KMS-11 (cell line): ENCODE measurements at regions not wholly inside any gene's neighbourhood (a gene's known extent, or its start where the extent isn't known, plus 50 kb on each side); places are given as distances from the start of the nearest gene placed in this dataset.
"Not testable (repeated sequence)": the region's sequence is repeated elsewhere in the genome, so short reads cannot be mapped to it uniquely, and the experiment has no call there.

ENCODE experiments used
- H2AFZ ChIP-seq: fragments of 200-600 bp; sonication (generic); 2 replicates; pipeline ENCODE4 v1.6.1; 2016; ENCODE audit warnings: antibody characterized with exemption, mixed run types, low read depth
- H3K27ac ChIP-seq: fragments of 200-600 bp; sonication (generic); 2 replicates; pipeline ENCODE4 v1.6.1; 2016; ENCODE audit warnings: mild to moderate bottlenecking, mixed run types
- H3K27me3 ChIP-seq: fragments of 200-600 bp; sonication (generic); 2 replicates; pipeline ENCODE4 v1.6.1; 2017; ENCODE audit warnings: mild to moderate bottlenecking, low read depth, mixed run types, moderate library complexity; ENCODE audit not compliant: insufficient read depth
- H3K36me3 ChIP-seq: fragments of 200-600 bp; sonication (generic); 2 replicates; pipeline ENCODE4 v1.6.1; 2017; ENCODE audit warnings: mild to moderate bottlenecking, mixed run types; ENCODE audit not compliant: insufficient read depth
- H3K4me1 ChIP-seq: fragments of 200-600 bp; sonication (generic); 2 replicates; pipeline ENCODE4 v1.6.1; 2016; ENCODE audit warnings: mild to moderate bottlenecking, low read depth, mixed run types; ENCODE audit not compliant: poor library complexity, severe bottlenecking
- H3K4me2 ChIP-seq: fragments of 200-600 bp; sonication (generic); 2 replicates; pipeline ENCODE4 v1.7.0; 2016; ENCODE audit warnings: mild to moderate bottlenecking, mixed run types
- H3K4me3 ChIP-seq: fragments of 200-600 bp; sonication (generic); IDR thresholded peaks from 2 replicates; pipeline ENCODE4 v1.6.1; 2017; ENCODE audit warnings: low read depth, low read length, mixed read lengths; ENCODE audit not compliant: insufficient read depth
- H3K79me2 ChIP-seq: fragments of 200-600 bp; sonication (generic); 2 replicates; pipeline ENCODE4 v1.6.1; 2016; ENCODE audit warnings: low read depth, mixed run types; ENCODE audit not compliant: insufficient read depth
- H3K9ac ChIP-seq: fragments of 200-600 bp; sonication (generic); 2 replicates; pipeline ENCODE4 v1.6.1; 2016; ENCODE audit warnings: mild to moderate bottlenecking, mixed run types
- H4K20me1 ChIP-seq: fragments of 200-600 bp; sonication (generic); 2 replicates; pipeline ENCODE4 v1.6.1; 2016; ENCODE audit warnings: mild to moderate bottlenecking, mixed run types; ENCODE audit not compliant: insufficient read depth
- CTCF ChIP-seq: fragments of 200-600 bp; sonication (generic); conservative IDR thresholded peaks from 2 replicates; pipeline ENCODE4 v1.6.1; 2017; ENCODE audit warnings: low read depth, mild to moderate bottlenecking, antibody characterized with exemption, low read length, moderate library complexity, mixed read lengths

- H3K27ac ChIP-seq, result no peak overlapping the region
- no peaks in the 10 kb centered on the region for H3K79me2 ChIP-seq
- H3K4me3 ChIP-seq, result no peak overlapping the region
- H4K20me1 ChIP-seq, result no peaks in the 10 kb centered on the region
- H3K4me2 ChIP-seq, result no peak overlapping the region
- no peaks in the 10 kb centered on the region for H3K4me1 ChIP-seq
- H3K9ac ChIP-seq, result no peak overlapping the region
- H3K27me3 ChIP-seq, result no peaks in the 10 kb centered on the region
- no peak overlapping the region for H2AFZ ChIP-seq
- TF ChIP-seq CTCF, result no peak
- H3K36me3 ChIP-seq, result no peaks in the 10 kb centered on the region
Observed at GRCh38 chr2:193446967-193447366, 1252.2 kb upstream of the TMEFF2 start.

GRCh38 chr2:193442293-193442692, 1247.6 kb upstream of the TMEFF2 start:
- H3K79me2 ChIP-seq, result no peaks in the 10 kb centered on the region
- H3K36me3 ChIP-seq, result no peaks in the 10 kb centered on the region

GRCh38 chr2:193428336-193428818, 1233.6 kb upstream of the TMEFF2 start:
- Histone ChIP-seq H3K4me1 (no peaks in the 10 kb centered on the region), H3K4me3 (no peak overlapping the region), H4K20me1 (no peaks in the 10 kb centered on the region), H3K4me2 (no peak overlapping the region), H3K36me3 (no peaks in the 10 kb centered on the region), H3K79me2 (no peaks in the 10 kb centered on the region), H3K27me3 (no peaks in the 10 kb centered on the region), H3K27ac (no peak overlapping the region), H2AFZ (no peak overlapping the region), H3K9ac (no peak overlapping the region)
- no peak for TF ChIP-seq CTCF

More at GRCh38 chr2:193442293-193442692, 1247.6 kb upstream of the TMEFF2 start:
- Histone ChIP-seq H3K4me2 (no peak overlapping the region), H4K20me1 (no peaks in the 10 kb centered on the region), H3K9ac (no peak overlapping the region), H2AFZ (no peak overlapping the region), H3K27me3 (no peaks in the 10 kb centered on the region), H3K4me1 (no peaks in the 10 kb centered on the region), H3K27ac (no peak overlapping the region), H3K4me3 (no peak overlapping the region)
- TF ChIP-seq CTCF, result no peak

- H3K27ac ChIP-seq, H3K27me3 ChIP-seq, H3K9ac ChIP-seq, H3K4me3 ChIP-seq, H3K4me1 ChIP-seq, H2AFZ ChIP-seq, H3K36me3 ChIP-seq, H4K20me1 ChIP-seq, H3K4me2 ChIP-seq, H3K79me2 ChIP-seq: not testable (repeated sequence)
Observed at GRCh38 chr2:193412368-193412767, 1217.6 kb upstream of the TMEFF2 start.

GRCh38 chr2:193409951-193410350, 1215.2 kb upstream of the TMEFF2 start:
- Histone ChIP-seq H2AFZ (no peak overlapping the region), H3K4me1 (no peaks in the 10 kb centered on the region), H4K20me1 (no peaks in the 10 kb centered on the region), H3K27me3 (no peaks in the 10 kb centered on the region), H3K4me3 (no peak overlapping the region), H3K4me2 (no peak overlapping the region), H3K27ac (no peak overlapping the region), H3K9ac (no peak overlapping the region), H3K36me3 (no peaks in the 10 kb centered on the region), H3K79me2 (no peaks in the 10 kb centered on the region)
- TF ChIP-seq CTCF, result no peak
